ENCODE measurements at regions not wholly inside any gene's neighbourhood (a gene's known extent, or its start where the extent isn't known, plus 50 kb on each side); places are given as distances from the start of the nearest gene placed in this dataset.

DNA sequence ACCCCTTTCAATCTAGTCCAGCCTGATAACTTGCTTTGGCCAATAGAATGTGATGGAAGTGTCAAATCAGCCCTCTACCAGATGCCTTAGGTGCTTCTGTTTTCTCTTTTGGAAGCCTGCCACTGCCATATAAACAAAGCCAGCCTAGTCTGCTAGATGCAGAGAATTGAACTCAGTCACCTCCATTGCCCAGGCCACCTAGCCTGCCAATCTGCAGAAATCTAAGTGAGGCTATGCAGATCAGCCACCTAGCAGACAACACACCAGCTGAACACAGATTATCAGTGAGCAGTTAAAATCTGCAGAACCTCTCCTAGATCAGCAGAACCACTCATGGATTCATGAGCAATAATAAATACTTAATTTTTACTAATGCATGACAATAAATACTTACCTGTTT lies 1108.2 kb downstream of the PCDH18 start:
- no peak for DNase-seq (ENCODE audit: extremely low read depth, low read depth)
- no peak for TF ChIP-seq CTCF (IDR thresholded peaks at IDR 0.05; ENCODE audit: low read depth, low read length)

DNA sequence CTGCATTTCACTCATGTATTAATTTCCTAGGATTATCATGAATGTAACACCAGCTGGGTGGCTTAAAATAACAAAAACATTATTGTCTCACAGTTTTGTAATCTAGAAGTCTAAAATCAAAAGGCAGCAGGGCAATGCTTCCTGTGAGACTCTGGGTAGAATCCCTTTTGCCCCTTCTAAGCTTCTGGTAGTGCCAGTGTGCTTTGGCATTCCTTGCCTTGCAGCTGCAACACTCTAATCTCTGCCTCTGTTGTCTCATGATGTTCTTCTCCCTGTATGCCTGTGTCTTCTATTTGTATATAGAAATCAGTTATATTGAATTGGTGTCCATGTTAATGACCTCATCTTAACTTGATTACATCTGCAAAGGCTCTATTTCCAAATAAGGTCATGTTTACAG lies 1117.3 kb downstream of the PCDH18 start:
- no peak for DNase-seq (ENCODE audit: extremely low read depth, low read depth)
- TF ChIP-seq CTCF (IDR thresholded peaks at IDR 0.05; ENCODE audit: low read depth, low read length) = no peak

- no peak for TF ChIP-seq CTCF (IDR thresholded peaks at IDR 0.05; ENCODE audit: low read depth, low read length)
Observed at GRCh38 chr4:136412708-136413107, 1119.6 kb downstream of the PCDH18 start.

GRCh38 chr4:136400829-136401228 lies 1131.5 kb downstream of the PCDH18 start:
- no peak for TF ChIP-seq CTCF (IDR thresholded peaks at IDR 0.05; ENCODE audit: low read depth, low read length)
- no peak for DNase-seq (ENCODE audit: extremely low read depth, low read depth)

More at GRCh38 chr4:136412708-136413107, 1119.6 kb downstream of the PCDH18 start:
- no peak for DNase-seq (ENCODE audit: extremely low read depth, low read depth)

GRCh38 chr4:136395212-136395722 lies 1137.0 kb downstream of the PCDH18 start:
- no peak for DNase-seq (ENCODE audit: extremely low read depth, low read depth)
- TF ChIP-seq CTCF (IDR thresholded peaks at IDR 0.05; ENCODE audit: low read depth, low read length) = no peak

- no peak for TF ChIP-seq CTCF (IDR thresholded peaks at IDR 0.05; ENCODE audit: low read depth, low read length)
- no peak for DNase-seq (ENCODE audit: extremely low read depth, low read depth)
Observed at GRCh38 chr4:136392576-136392975, 1139.7 kb downstream of the PCDH18 start.

DNA sequence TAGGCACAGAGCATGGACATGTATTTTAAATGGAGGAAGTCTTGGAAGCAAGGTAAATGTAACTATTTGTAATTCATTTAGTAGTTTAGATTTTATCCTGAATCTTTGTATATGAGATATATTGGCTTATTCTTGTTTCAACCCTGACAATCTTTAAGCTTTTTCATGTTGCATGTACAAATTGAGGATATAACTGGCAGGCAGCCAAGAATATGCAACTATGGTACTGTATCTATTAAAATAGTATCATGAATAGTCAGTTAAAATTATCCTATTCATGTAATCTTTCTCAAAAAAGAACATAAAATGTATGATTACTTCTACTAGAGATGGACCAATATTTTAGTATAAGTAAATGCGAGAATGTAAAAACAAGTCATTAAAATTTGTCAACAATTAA lies 1141.5 kb downstream of the PCDH18 start:
- no peak for DNase-seq (ENCODE audit: extremely low read depth, low read depth)
- no peak for TF ChIP-seq CTCF (IDR thresholded peaks at IDR 0.05; ENCODE audit: low read depth, low read length)

Data from AG09319 (cell line).